HEK293T (cell line): ENCODE measurements at regions not wholly inside any gene's neighbourhood (a gene's known extent, or its start where the extent isn't known, plus 50 kb on each side); places are given as distances from the start of the nearest gene placed in this dataset.

ENCODE experiments used
- ARNT ChIP-seq: fragments of 450-650 bp; IDR thresholded peaks from 2 replicates; pipeline ENCODE4 v1.6.1; 2017; ENCODE audit warnings: mild to moderate bottlenecking
- FOXA1 ChIP-seq: fragments of 450-650 bp; IDR thresholded peaks from 2 replicates; pipeline ENCODE4 v1.6.1; 2016; ENCODE audit warnings: mild to moderate bottlenecking
- FOXK2 ChIP-seq: fragments of 450-650 bp; IDR thresholded peaks from 2 replicates; pipeline ENCODE4 v1.6.1; 2016; ENCODE audit warnings: mild to moderate bottlenecking
- L3MBTL2 ChIP-seq: fragments of 450-650 bp; conservative IDR thresholded peaks from 2 replicates; pipeline ENCODE4 v1.6.1; 2016; ENCODE audit warnings: mild to moderate bottlenecking
- LEF1 ChIP-seq: fragments of 450-650 bp; IDR thresholded peaks from 2 replicates; pipeline ENCODE4 v1.6.1; 2017; ENCODE audit warnings: mild to moderate bottlenecking, borderline replicate concordance
- NFRKB ChIP-seq: fragments of 450-650 bp; IDR thresholded peaks from 2 replicates; pipeline ENCODE4 v1.6.1; 2016; ENCODE audit warnings: mild to moderate bottlenecking, moderate library complexity
- SP1 ChIP-seq: fragments of 450-650 bp; IDR thresholded peaks from 2 replicates; pipeline ENCODE4 v1.6.1; 2017
- TARDBP ChIP-seq: fragments of 450-650 bp; IDR thresholded peaks from 2 replicates; pipeline ENCODE4 v1.6.1; 2016
- TF ChIP-seq, protein P1 (sequence below): fragments of 450-650 bp; IDR thresholded peaks from 2 replicates; pipeline ENCODE4 v1.6.1; 2016

DNA sequence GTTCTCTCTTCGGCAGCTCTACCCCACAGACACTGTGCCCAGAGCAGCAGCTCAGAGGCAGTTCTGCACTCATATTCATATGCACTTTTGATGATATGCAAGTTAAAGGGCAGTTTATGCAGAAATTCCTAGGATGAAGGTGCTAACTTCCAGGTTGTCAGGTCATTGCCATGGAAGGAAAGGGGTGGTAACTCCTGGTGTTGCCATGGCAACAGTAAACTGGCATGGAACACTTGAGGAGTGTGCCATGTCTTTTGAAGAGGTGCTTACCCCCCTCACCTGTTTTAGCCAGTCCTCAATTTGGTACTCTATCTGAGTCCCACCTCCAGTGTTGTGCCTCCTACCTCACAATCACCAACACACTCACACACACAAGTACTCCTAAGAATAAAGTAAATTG lies 539.4 kb upstream of the BTBD3 start:
- TF ChIP-seq TARDBP (no peak), SP1 (no peak), FOXA1 (no peak), FOXK2 (no peak), L3MBTL2 (no peak), ARNT (no peak), NFRKB (no peak), LEF1 (no peak)
- TF ChIP-seq, protein P1, sequence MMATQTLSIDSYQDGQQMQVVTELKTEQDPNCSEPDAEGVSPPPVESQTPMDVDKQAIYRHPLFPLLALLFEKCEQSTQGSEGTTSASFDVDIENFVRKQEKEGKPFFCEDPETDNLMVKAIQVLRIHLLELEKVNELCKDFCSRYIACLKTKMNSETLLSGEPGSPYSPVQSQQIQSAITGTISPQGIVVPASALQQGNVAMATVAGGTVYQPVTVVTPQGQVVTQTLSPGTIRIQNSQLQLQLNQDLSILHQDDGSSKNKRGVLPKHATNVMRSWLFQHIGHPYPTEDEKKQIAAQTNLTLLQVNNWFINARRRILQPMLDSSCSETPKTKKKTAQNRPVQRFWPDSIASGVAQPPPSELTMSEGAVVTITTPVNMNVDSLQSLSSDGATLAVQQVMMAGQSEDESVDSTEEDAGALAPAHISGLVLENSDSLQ = no peak
